ENCODE measurements at regions not wholly inside any gene's neighbourhood (a gene's known extent, or its start where the extent isn't known, plus 50 kb on each side); places are given as distances from the start of the nearest gene placed in this dataset.
"Not testable (repeated sequence)": the region's sequence is repeated elsewhere in the genome, so short reads cannot be mapped to it uniquely, and the experiment has no call there.

- H2BK15ac ChIP-seq (ENCODE audit: low read length); H4K8ac ChIP-seq (ENCODE audit: low read depth, low read length): not testable (repeated sequence)
Observed at GRCh38 chr4:189667386-189667785, 273.3 kb upstream of the FRG1 start.

GRCh38 chr4:189697675-189698245 lies 242.9 kb upstream of the FRG1 start:
- H2AFZ ChIP-seq (ENCODE audit: low read length); H3K18ac ChIP-seq (ENCODE audit: low read length); H2BK15ac ChIP-seq (ENCODE audit: low read length); H3K9ac ChIP-seq (ENCODE audit: low read depth, low read length, poor library complexity); H2BK120ac ChIP-seq (ENCODE audit: low read depth, low read length); H3K4me3 ChIP-seq (ENCODE audit: low read length in 2 of 2); H4K91ac ChIP-seq (ENCODE audit: low read depth, low read length, poor library complexity); H2BK12ac ChIP-seq (ENCODE audit: low read length); H4K8ac ChIP-seq (ENCODE audit: low read depth, low read length); H3K23ac ChIP-seq (ENCODE audit: low read depth, low read length, poor library complexity); H3K36me3 ChIP-seq (replicated peaks in 1 of 2; ENCODE audit: control insufficient read depth in 2 of 2, insufficient read depth in 2 of 2, low read length in 2 of 2); H3K79me1 ChIP-seq (ENCODE audit: low read depth, low read length); H3K27me3 ChIP-seq (ENCODE audit: control insufficient read depth in 3 of 3, insufficient read depth in 3 of 3, low read depth in 1 of 3, low read length in 3 of 3); H2BK5ac ChIP-seq (ENCODE audit: low read length); H3K9me3 ChIP-seq (replicated peaks in 1 of 2; ENCODE audit: control insufficient read depth in 2 of 2, insufficient read depth in 1 of 2, low read depth in 1 of 2, low read length in 2 of 2); H3K14ac ChIP-seq (ENCODE audit: low read length); H3K4me1 ChIP-seq (ENCODE audit: control insufficient read depth in 2 of 2, insufficient read depth in 1 of 2, low read depth in 1 of 2, low read length in 2 of 2); H3K27ac ChIP-seq (replicated peaks; ENCODE audit: low read length); DNase-seq (ENCODE audit: low spot score); H2AK5ac ChIP-seq (ENCODE audit: low read depth, low read length); H3K4ac ChIP-seq (ENCODE audit: low read length); H3K4me2 ChIP-seq (ENCODE audit: insufficient read depth, low read length, poor library complexity, severe bottlenecking): not testable (repeated sequence)
- whole genome bisulfite sequencing, 2 donors (ENCODE audit: extremely low coverage in 2 of 2, insufficient read length in 2 of 2, insufficient replicate concordance in 1 of 2): no CpG with 5 or more reads among the region's 8 CpGs

More at GRCh38 chr4:189667386-189667785, 273.3 kb upstream of the FRG1 start:
- not testable (repeated sequence) for H3K4me1 ChIP-seq (ENCODE audit: control insufficient read depth in 2 of 2, insufficient read depth in 1 of 2, low read depth in 1 of 2, low read length in 2 of 2); H2AFZ ChIP-seq (ENCODE audit: low read length); H3K27ac ChIP-seq (replicated peaks; ENCODE audit: low read length); H3K14ac ChIP-seq (ENCODE audit: low read length); H2BK12ac ChIP-seq (ENCODE audit: low read length); H3K27me3 ChIP-seq (ENCODE audit: control insufficient read depth in 3 of 3, insufficient read depth in 3 of 3, low read depth in 1 of 3, low read length in 3 of 3); H3K23ac ChIP-seq (ENCODE audit: low read depth, low read length, poor library complexity); H2AK5ac ChIP-seq (ENCODE audit: low read depth, low read length); DNase-seq (ENCODE audit: low spot score); H3K4ac ChIP-seq (ENCODE audit: low read length); H3K4me3 ChIP-seq (ENCODE audit: low read length in 2 of 2); H3K36me3 ChIP-seq (replicated peaks in 1 of 2; ENCODE audit: control insufficient read depth in 2 of 2, insufficient read depth in 2 of 2, low read length in 2 of 2); H3K79me1 ChIP-seq (ENCODE audit: low read depth, low read length); H2BK120ac ChIP-seq (ENCODE audit: low read depth, low read length); H3K4me2 ChIP-seq (ENCODE audit: insufficient read depth, low read length, poor library complexity, severe bottlenecking); H3K9me3 ChIP-seq (replicated peaks in 1 of 2; ENCODE audit: control insufficient read depth in 2 of 2, insufficient read depth in 1 of 2, low read depth in 1 of 2, low read length in 2 of 2); H2BK5ac ChIP-seq (ENCODE audit: low read length); H4K91ac ChIP-seq (ENCODE audit: low read depth, low read length, poor library complexity); H3K18ac ChIP-seq (ENCODE audit: low read length); H3K9ac ChIP-seq (ENCODE audit: low read depth, low read length, poor library complexity)
- no CpG with 5 or more reads among the region's 1 CpG for WGBS, 2 donors (ENCODE audit: extremely low coverage in 2 of 2, insufficient read length in 2 of 2, insufficient replicate concordance in 1 of 2)

- H4K8ac ChIP-seq (ENCODE audit: low read depth, low read length); H3K18ac ChIP-seq (ENCODE audit: low read length); H3K14ac ChIP-seq (ENCODE audit: low read length); H4K91ac ChIP-seq (ENCODE audit: low read depth, low read length, poor library complexity); H3K9me3 ChIP-seq (replicated peaks in 1 of 2; ENCODE audit: control insufficient read depth in 2 of 2, insufficient read depth in 1 of 2, low read depth in 1 of 2, low read length in 2 of 2); H3K4me3 ChIP-seq (ENCODE audit: low read length in 2 of 2); H2BK5ac ChIP-seq (ENCODE audit: low read length); H3K27me3 ChIP-seq (ENCODE audit: control insufficient read depth in 3 of 3, insufficient read depth in 3 of 3, low read depth in 1 of 3, low read length in 3 of 3); H3K36me3 ChIP-seq (replicated peaks in 1 of 2; ENCODE audit: control insufficient read depth in 2 of 2, insufficient read depth in 2 of 2, low read length in 2 of 2); H3K79me1 ChIP-seq (ENCODE audit: low read depth, low read length); H3K27ac ChIP-seq (replicated peaks; ENCODE audit: low read length); H3K9ac ChIP-seq (ENCODE audit: low read depth, low read length, poor library complexity); H2AFZ ChIP-seq (ENCODE audit: low read length); H3K23ac ChIP-seq (ENCODE audit: low read depth, low read length, poor library complexity); H3K4me1 ChIP-seq (ENCODE audit: control insufficient read depth in 2 of 2, insufficient read depth in 1 of 2, low read depth in 1 of 2, low read length in 2 of 2); H3K4me2 ChIP-seq (ENCODE audit: insufficient read depth, low read length, poor library complexity, severe bottlenecking); H2BK120ac ChIP-seq (ENCODE audit: low read depth, low read length); DNase-seq (ENCODE audit: low spot score); H3K4ac ChIP-seq (ENCODE audit: low read length); H2BK15ac ChIP-seq (ENCODE audit: low read length); H2BK12ac ChIP-seq (ENCODE audit: low read length); H2AK5ac ChIP-seq (ENCODE audit: low read depth, low read length): not testable (repeated sequence)
- WGBS, 2 donors (ENCODE audit: extremely low coverage in 2 of 2, insufficient read length in 2 of 2, insufficient replicate concordance in 1 of 2): no CpG with 5 or more reads among the region's 3 CpGs
Observed at GRCh38 chr4:189703000-189703399, 237.7 kb upstream of the FRG1 start.

GRCh38 chr4:189706821-189707220 lies 233.9 kb upstream of the FRG1 start:
- not testable (repeated sequence) for H2BK120ac ChIP-seq (ENCODE audit: low read depth, low read length); H3K4ac ChIP-seq (ENCODE audit: low read length); H2BK5ac ChIP-seq (ENCODE audit: low read length); H3K79me1 ChIP-seq (ENCODE audit: low read depth, low read length); H3K27me3 ChIP-seq (ENCODE audit: control insufficient read depth in 3 of 3, insufficient read depth in 3 of 3, low read depth in 1 of 3, low read length in 3 of 3); H4K91ac ChIP-seq (ENCODE audit: low read depth, low read length, poor library complexity); DNase-seq (ENCODE audit: low spot score); H2AK5ac ChIP-seq (ENCODE audit: low read depth, low read length); H3K18ac ChIP-seq (ENCODE audit: low read length); H3K23ac ChIP-seq (ENCODE audit: low read depth, low read length, poor library complexity); H2AFZ ChIP-seq (ENCODE audit: low read length); H3K4me3 ChIP-seq (ENCODE audit: low read length in 2 of 2); H2BK15ac ChIP-seq (ENCODE audit: low read length); H3K9ac ChIP-seq (ENCODE audit: low read depth, low read length, poor library complexity); H3K9me3 ChIP-seq (replicated peaks in 1 of 2; ENCODE audit: control insufficient read depth in 2 of 2, insufficient read depth in 1 of 2, low read depth in 1 of 2, low read length in 2 of 2); H3K27ac ChIP-seq (replicated peaks; ENCODE audit: low read length); H4K8ac ChIP-seq (ENCODE audit: low read depth, low read length); H2BK12ac ChIP-seq (ENCODE audit: low read length); H3K36me3 ChIP-seq (replicated peaks in 1 of 2; ENCODE audit: control insufficient read depth in 2 of 2, insufficient read depth in 2 of 2, low read length in 2 of 2); H3K4me1 ChIP-seq (ENCODE audit: control insufficient read depth in 2 of 2, insufficient read depth in 1 of 2, low read depth in 1 of 2, low read length in 2 of 2); H3K4me2 ChIP-seq (ENCODE audit: insufficient read depth, low read length, poor library complexity, severe bottlenecking); H3K14ac ChIP-seq (ENCODE audit: low read length)
- no CpG with 5 or more reads among the region's 4 CpGs for WGBS, 2 donors (ENCODE audit: extremely low coverage in 2 of 2, insufficient read length in 2 of 2, insufficient replicate concordance in 1 of 2)

Data from neuronal stem cell (in vitro differentiated cells).